Heart left ventricle (tissue), 16 donors: ENCODE measurements at regions not wholly inside any gene's neighbourhood (a gene's known extent, or its start where the extent isn't known, plus 50 kb on each side); places are given as distances from the start of the nearest gene placed in this dataset.
"Not testable (repeated sequence)": the region's sequence is repeated elsewhere in the genome, so short reads cannot be mapped to it uniquely, and the experiment has no call there.

Experiments used
- ATAC-seq, 4 donors: fragments of 200-7000 bp; cut with Tn5 transposase; one replicate each; pipeline ENCODE4 v1.9.1; 2020 to 2022; ENCODE audit warnings: moderate library complexity in 4 of 4, mild to moderate bottlenecking in 3 of 4, moderate number of reproducible peaks in 1 of 4
- DNase-seq, 5 donors: peaks; one replicate each; pipeline ENCODE4 v3.0.0-alpha.2; 2020
- H3K27ac ChIP-seq, 12 donors: fragments of 200-600 bp; sonication (generic) in 4 of 12; one replicate each; pipeline versions ENCODE4 v1.5.0 to v1.8.0; 2016 to 2022; ENCODE audit warnings: mild to moderate bottlenecking in 2 of 12
- H3K27me3 ChIP-seq, 9 donors: fragments of 200-600 bp; sonication (generic) in 2 of 9; one replicate each; pipeline versions ENCODE4 v1.5.1 to v1.8.0; 2016 to 2022; ENCODE audit warnings: mild to moderate bottlenecking in 3 of 9
- H3K36me3 ChIP-seq, 9 donors: fragments of 200-600 bp; sonication (generic) in 2 of 9; one replicate each; pipeline versions ENCODE4 v1.5.0 to v1.8.0; 2018 to 2022; ENCODE audit warnings: mild to moderate bottlenecking in 2 of 9
- H3K4me1 ChIP-seq, 12 donors: fragments of 200-600 bp; sonication (generic) in 4 of 12; one replicate each; pipeline versions ENCODE4 v1.5.0 to v1.8.0; 2016 to 2022; ENCODE audit warnings: mild to moderate bottlenecking in 3 of 12
- H3K4me3 ChIP-seq, 12 donors: fragments of 200-600 bp; sonication (generic) in 4 of 12; one replicate each; pipeline versions ENCODE4 v1.5.0 to v1.8.0; 2017 to 2022; ENCODE audit warnings: mild to moderate bottlenecking in 9 of 12, moderate library complexity in 4 of 12
- H3K9me3 ChIP-seq, 12 donors: fragments of 200-600 bp; sonication (generic) in 4 of 12; one replicate each; pipeline versions ENCODE4 v1.5.0 to v1.8.0; 2016 to 2022; ENCODE audit warnings: mild to moderate bottlenecking in 1 of 12
- CTCF ChIP-seq, 12 donors: fragments of 200-600 bp; sonication (generic) in 4 of 12; IDR thresholded peaks; one replicate each; pipeline versions ENCODE4 v1.5.0 to v1.8.0; 2018 to 2022; ENCODE audit warnings: antibody characterized with exemption in 12 of 12, mild to moderate bottlenecking in 5 of 12
- POLR2A ChIP-seq, 2 donors: fragments of 450-650 bp; IDR thresholded peaks; one replicate each; pipeline ENCODE4 v1.6.1; 2017; ENCODE audit warnings: antibody characterized with exemption in 2 of 2, mild to moderate bottlenecking in 2 of 2, moderate library complexity in 2 of 2
- WGBS, 4 donors: extraction: QIAGEN DNeasy Blood & Tissue Kit in 2 of 4; methylation state at CpG; one replicate each; pipeline versions ENCODE4 v1.1.5 to v1.1.7; 2013 to 2018; 5-methylcytosine and 5-hydroxymethylcytosine counted together
- intact Hi-C, 10 donors: fragments of 100-400 bp; cut with DNase I; formaldehyde crosslinking; loops; one replicate each; pipeline versions ENCODE4 v1.11.1 to v1.14.2; 2022
- donor health status: ischemic (EF 13 %, LVEDD 7.1; RV severe dilation, severe dysfunction).
- donor health status: healthy with polysubstance abuse.
- donor health status: DM: no; HTN: yes; CAD: no.
- donor health status: DM: no; HTN: no; CAD: no.
- donor health status: ischemic (EF 25% LVEDD 6.9; RV normal size, moderate dysfunction).
- donor health status: ischemic (EF 25% LVEDD 5.7; RV mildly dilated, moderate dysfunction).
- donor health status: healthy.
- donor health status: DM: yes; HTN: yes; CAD: no.
- donor health status: ischemic (EF 35%, LVEDD 5.7; RV mildly dilated, moderate dysfunction).
- donor health status: nonischemic (EF 11% LVEDD 7.7; RV severe dilation, severe dysfunction).
- donor health status: DM: yes; HTN: yes; CAD: no.
- donor health status: PGD.
- donor health status: ischemic (EF 29% LVEDD 5.4; RV normal size, mild dysfunction).
- donor health status: nonischemic (EF 23%, LVEDD 6.1; RV moderate dilation, normal function).

- no peak overlapping the region for H3K27ac ChIP-seq
- TF ChIP-seq CTCF (IDR thresholded peaks at IDR 0.05) (no peak), POLR2A (IDR thresholded peaks at IDR 0.05) (no peak)
- no peak overlapping the region for H3K4me3 ChIP-seq
- H3K36me3 ChIP-seq = no peaks in the 10 kb centered on the region
- intact Hi-C loops = no loop called here
- H3K9me3 ChIP-seq = peaks cover 0 to 5% (median 0%) of the 10 kb centered on the region in 12 donors
- DNase-seq (no peak), ATAC-seq (no peak)
- WGBS, 4 donors = 60 to 80% (median 69%) methylated on average over 1 of the region's 1 CpG
- no peaks in the 10 kb centered on the region for H3K27me3 ChIP-seq
- no peaks in the 10 kb centered on the region for H3K4me1 ChIP-seq
Measured at GRCh38 chr7:121498816-121499215, 102.7 kb upstream of the FAM3C start.

GRCh38 chr7:121497545-121497944 lies 101.4 kb upstream of the FAM3C start:
- not testable (repeated sequence) for ATAC-seq

GRCh38 chr7:121494516-121494915 lies 98.4 kb upstream of the FAM3C start:
- Histone ChIP-seq H3K4me3 (no peak overlapping the region), H3K27ac (no peak overlapping the region), H3K27me3 (no peaks in the 10 kb centered on the region), H3K4me1 (no peaks in the 10 kb centered on the region), H3K9me3 (peaks cover 0 to 5% (median 0%) of the 10 kb centered on the region in 12 donors), H3K36me3 (no peaks in the 10 kb centered on the region)
- DNase-seq (no peak), ATAC-seq (no peak)
- TF ChIP-seq POLR2A (IDR thresholded peaks at IDR 0.05) (no peak), CTCF (IDR thresholded peaks at IDR 0.05) (no peak)
- intact Hi-C loops = no loop called here

More at GRCh38 chr7:121497545-121497944, 101.4 kb upstream of the FAM3C start:
- H3K27ac ChIP-seq, H3K4me3 ChIP-seq, DNase-seq, H3K4me1 ChIP-seq, intact Hi-C loops, H3K36me3 ChIP-seq, H3K9me3 ChIP-seq, H3K27me3 ChIP-seq: not testable (repeated sequence)
- 74 to 85% (median 76%) methylated on average over 4 of the region's 4 CpGs for WGBS, 4 donors

- H3K9me3 ChIP-seq = peaks cover 0 to 5% (median 0%) of the 10 kb centered on the region in 12 donors
- H3K36me3 ChIP-seq = no peaks in the 10 kb centered on the region
- no peaks in the 10 kb centered on the region for H3K27me3 ChIP-seq
- no peaks in the 10 kb centered on the region for H3K4me1 ChIP-seq
- no peak overlapping the region for H3K27ac ChIP-seq
- peak in 2 of 12 donors; percentile 23 to 35 for TF ChIP-seq CTCF (IDR thresholded peaks at IDR 0.05)
- TF ChIP-seq POLR2A (IDR thresholded peaks at IDR 0.05) = no peak
- no peak for ATAC-seq
- 40 to 56% (median 55%) methylated on average over 1 of the region's 1 CpG for WGBS, 4 donors
- intact Hi-C loops = no loop called here
- no peak for DNase-seq
- H3K4me3 ChIP-seq = no peak overlapping the region
Measured at GRCh38 chr7:121493553-121493952, 97.4 kb upstream of the FAM3C start.

- Histone ChIP-seq H3K27me3 (no peaks in the 10 kb centered on the region), H3K9me3 (no peaks in the 10 kb centered on the region), H3K36me3 (no peaks in the 10 kb centered on the region), H3K4me1 (peaks cover 0 to 5% (median 0%) of the 10 kb centered on the region in 12 donors), H3K4me3 (no peak overlapping the region), H3K27ac (no peak overlapping the region)
- 72 to 89% (median 88%) methylated on average over 5 of the region's 5 CpGs for WGBS, 4 donors
- intact Hi-C loops = no loop called here
- ATAC-seq (no peak), DNase-seq (no peak)
- no peak for TF ChIP-seq POLR2A (IDR thresholded peaks at IDR 0.05)
- TF ChIP-seq CTCF (IDR thresholded peaks at IDR 0.05) = no peak
Measured at GRCh38 chr7:121490309-121490708, 94.2 kb upstream of the FAM3C start.
